ENCODE measurements at regions not wholly inside any gene's neighbourhood (a gene's known extent, or its start where the extent isn't known, plus 50 kb on each side); places are given as distances from the start of the nearest gene placed in this dataset.

GRCh38 chr2:18372641-18373040 is 187.8 kb downstream of the RDH14 start:
- no peak overlapping the region for H3K4me2 ChIP-seq (ENCODE audit: insufficient read depth, low read length)
- FAIRE-seq: no peak
- no peak overlapping the region for H3K9ac ChIP-seq (replicated peaks; ENCODE audit: extremely low read depth, insufficient read depth, low read length)
- H4K20me1 ChIP-seq (replicated peaks; ENCODE audit: control insufficient read depth, extremely low read depth, insufficient read depth, low read length): no peaks in the 10 kb centered on the region
- no peaks in the 10 kb centered on the region for H3K79me2 ChIP-seq (ENCODE audit: control insufficient read depth, insufficient read depth, low read length)
- no peak overlapping the region for H2AFZ ChIP-seq (ENCODE audit: low read depth, low read length)
- H3K27ac ChIP-seq (ENCODE audit: insufficient read depth, low read depth, low read length): no peak overlapping the region
- ChIA-PET POLR2A (no interaction called here), CTCF (interaction anchor here (1.0 to 2.1 kb wide), 3 partner anchors 13 to 194 kb away, joined by 3 to 5 read pairs (median 3); no protein-coding TSS in a partner anchor)
- H3K9me3 ChIP-seq (replicated peaks; ENCODE audit: control insufficient read depth, insufficient read depth, low read length): no peaks in the 10 kb centered on the region
- DNase-seq (ENCODE audit: low read depth, low spot score): no peak
- peaks cover 21% of the 10 kb centered on the region for H3K4me1 ChIP-seq (ENCODE audit: control insufficient read depth, extremely low read depth, insufficient read depth, low read length)
- BruUV-seq (replicated peaks): no TSS peak
- H3K27me3 ChIP-seq (ENCODE audit: control insufficient read depth in 2 of 2, insufficient read depth in 2 of 2, low read length in 2 of 2): no peaks in the 10 kb centered on the region
- no peak overlapping the region for H3K4me3 ChIP-seq (replicated peaks in 1 of 3; ENCODE audit: insufficient read depth in 1 of 3, low read depth in 1 of 3, low read length in 3 of 3)
- peaks cover 0 to 3% of the 10 kb centered on the region in 2 experiments for H3K36me3 ChIP-seq (ENCODE audit: control insufficient read depth in 2 of 2, extremely low read depth in 1 of 2, insufficient read depth in 2 of 2, low read length in 2 of 2)
- TF ChIP-seq FOS (IDR thresholded peaks at IDR 0.05; ENCODE audit: borderline replicate concordance, insufficient read depth, low read length) (no peak), POLR2AphosphoS5 (IDR thresholded peaks at IDR 0.05; ENCODE audit: insufficient read depth, low read depth, low read length) (no peak), GATA2 (IDR thresholded peaks at IDR 0.05; ENCODE audit: insufficient read depth, insufficient read length, low read depth, low read length) (no peak), EZH2 (IDR thresholded peaks at IDR 0.05; ENCODE audit: borderline replicate concordance, low read depth, low read length, severe bottlenecking) (no peak), JUN (IDR thresholded peaks at IDR 0.05; ENCODE audit: borderline replicate concordance, insufficient read depth, insufficient read length, low read depth) (no peak), MAX (IDR thresholded peaks at IDR 0.05; ENCODE audit: insufficient read depth, insufficient read length) (no peak), CTCF (IDR thresholded peaks at IDR 0.05; ENCODE audit: extremely low read depth in 1 of 2, insufficient read depth in 1 of 2, low read depth in 1 of 2, low read length in 2 of 2) (no peak)
- dilution Hi-C loops (cut with MboI; ENCODE audit: extremely low pct_ligation_motif_present, low sequenced_read_pairs) (no loop called here), intact Hi-C loops (cut with micrococcal nuclease) (loop anchor here (10.0 kb wide), 2 partner anchors 298 to 618 kb away; partner anchors contain the start of genes GEN1 and SMC6)
- H3K9me1 ChIP-seq (replicated peaks; ENCODE audit: control insufficient read depth, extremely low read depth, insufficient read depth, low read length): no peaks in the 10 kb centered on the region

Data from endothelial cell of umbilical vein (primary cell).